ENCODE measurements at regions not wholly inside any gene's neighbourhood (a gene's known extent, or its start where the extent isn't known, plus 50 kb on each side); places are given as distances from the start of the nearest gene placed in this dataset.
"Not testable (repeated sequence)": the region's sequence is repeated elsewhere in the genome, so short reads cannot be mapped to it uniquely, and the experiment has no call there.

DNA sequence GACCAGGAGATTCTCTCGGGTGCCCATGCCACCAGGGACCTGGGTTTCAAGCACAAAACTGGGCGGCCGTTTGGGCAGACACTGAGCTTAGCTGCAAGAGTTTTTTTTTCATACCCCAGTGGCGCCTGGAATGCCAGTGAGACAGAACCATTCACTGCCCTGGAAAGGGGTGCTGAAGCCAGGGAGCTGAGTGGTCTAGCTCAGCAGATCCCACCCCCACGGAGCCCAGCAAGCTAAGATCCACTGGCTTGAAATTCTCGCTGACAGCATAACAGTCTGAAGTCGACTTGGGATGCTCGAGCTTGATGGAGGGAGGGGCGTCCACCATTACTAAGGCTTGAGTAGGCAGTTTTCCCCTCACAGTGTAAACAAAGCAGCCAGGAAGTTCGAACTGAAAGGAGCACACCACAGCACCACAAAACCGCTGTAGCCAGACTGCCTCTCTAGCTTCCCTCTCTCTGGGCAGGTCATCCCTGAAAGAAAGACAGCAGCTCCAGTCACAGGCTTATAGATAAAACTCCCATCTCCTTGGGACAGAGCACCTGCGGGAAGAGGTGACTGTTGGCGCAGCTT is 157.7 kb downstream of the GIPC2 start:
- DNase-seq (ENCODE audit: low spot score), result not testable (repeated sequence)

GRCh38 chr1:78210175-78210574 is 164.4 kb downstream of the GIPC2 start:
- no peak for DNase-seq (ENCODE audit: low spot score)

GRCh38 chr1:78211483-78212092 is 165.8 kb downstream of the GIPC2 start:
- no peak for DNase-seq (ENCODE audit: low spot score)

GRCh38 chr1:78214334-78214733 is 168.6 kb downstream of the GIPC2 start:
- DNase-seq (ENCODE audit: low spot score), result no peak

GRCh38 chr1:78222225-78222959 is 176.6 kb downstream of the GIPC2 start:
- DNase-seq (ENCODE audit: low spot score), result no peak

GRCh38 chr1:78222960-78223358 is 177.2 kb downstream of the GIPC2 start:
- DNase-seq (ENCODE audit: low spot score), result no peak

GRCh38 chr1:78223417-78224215 is 177.8 kb downstream of the GIPC2 start:
- no peak for DNase-seq (ENCODE audit: low spot score)

DNA sequence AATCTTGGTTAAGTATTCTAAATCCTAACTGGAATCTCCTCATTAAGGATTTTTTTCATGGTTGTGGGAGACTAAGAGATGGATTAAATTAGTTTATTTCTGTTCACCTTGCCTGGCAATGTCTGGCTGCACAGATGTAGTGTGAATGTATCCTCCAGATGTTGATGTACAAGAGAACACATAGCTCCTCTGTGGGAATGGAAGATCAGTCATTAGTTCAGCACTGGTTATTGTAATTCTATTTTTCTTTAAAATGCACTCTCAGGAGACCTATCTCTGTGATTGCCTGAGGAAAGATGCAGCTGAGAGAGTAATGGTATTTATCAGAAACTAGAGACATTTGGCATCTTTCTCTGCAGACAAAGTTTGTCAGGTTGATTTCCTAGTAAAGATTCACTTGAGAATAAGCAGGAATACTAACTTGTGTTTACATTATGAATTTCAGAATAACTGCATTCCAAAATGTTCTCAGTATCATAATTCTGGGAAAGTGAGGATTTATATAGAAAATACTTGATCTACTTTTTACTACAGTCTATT is 178.6 kb downstream of the GIPC2 start:
- no peak for DNase-seq (ENCODE audit: low spot score)

- DNase-seq (ENCODE audit: low spot score), result no peak
Measured at GRCh38 chr1:78224861-78225552, 179.2 kb downstream of the GIPC2 start.

GRCh38 chr1:78226784-78227183 is 181.0 kb downstream of the GIPC2 start:
- no peak for DNase-seq (ENCODE audit: low spot score)

- DNase-seq (ENCODE audit: low spot score), result no peak
Measured at GRCh38 chr1:78227705-78228635, 182.2 kb downstream of the GIPC2 start.

- no peak for DNase-seq (ENCODE audit: low spot score)
Measured at GRCh38 chr1:78229344-78229743, 183.6 kb downstream of the GIPC2 start.

DNA sequence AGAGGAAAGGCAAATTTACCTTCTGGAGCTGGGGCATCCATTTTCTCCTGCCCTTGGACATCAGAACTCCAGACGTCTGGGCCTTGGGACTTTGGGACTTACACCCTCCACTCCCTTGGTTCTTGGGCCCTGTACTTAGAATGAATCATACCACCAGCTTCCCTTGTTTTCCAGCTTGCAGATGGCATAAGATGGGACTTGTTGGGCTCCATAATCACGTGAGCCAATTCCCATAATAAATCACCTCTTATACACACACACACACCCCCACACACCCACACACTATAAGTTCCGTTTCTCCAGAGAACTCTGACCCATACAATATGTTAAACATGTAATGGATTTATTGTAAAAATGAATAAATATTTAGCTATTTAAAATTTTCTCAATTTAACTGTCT is 185.7 kb downstream of the GIPC2 start:
- no peak for DNase-seq (ENCODE audit: low spot score)

DNA sequence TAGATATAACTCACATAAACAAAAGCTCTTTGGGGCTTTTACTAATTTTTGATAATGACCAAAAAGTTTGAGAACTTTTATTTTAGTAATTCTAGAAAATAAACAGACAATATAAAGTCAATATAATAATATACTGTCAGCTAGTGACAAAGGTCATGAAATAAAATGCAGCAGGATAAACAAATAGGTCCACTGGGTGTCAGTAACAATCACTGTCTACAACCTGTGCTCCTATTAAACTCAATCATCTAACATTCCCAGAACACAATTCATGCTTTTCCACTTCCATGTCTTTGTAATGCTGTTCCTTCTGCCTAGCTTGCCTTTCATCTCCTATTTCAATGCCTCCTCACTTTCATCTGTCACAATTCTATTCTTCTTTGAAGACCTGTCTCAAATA is 186.1 kb downstream of the GIPC2 start:
- DNase-seq (ENCODE audit: low spot score), result peak; percentile 11

DNA sequence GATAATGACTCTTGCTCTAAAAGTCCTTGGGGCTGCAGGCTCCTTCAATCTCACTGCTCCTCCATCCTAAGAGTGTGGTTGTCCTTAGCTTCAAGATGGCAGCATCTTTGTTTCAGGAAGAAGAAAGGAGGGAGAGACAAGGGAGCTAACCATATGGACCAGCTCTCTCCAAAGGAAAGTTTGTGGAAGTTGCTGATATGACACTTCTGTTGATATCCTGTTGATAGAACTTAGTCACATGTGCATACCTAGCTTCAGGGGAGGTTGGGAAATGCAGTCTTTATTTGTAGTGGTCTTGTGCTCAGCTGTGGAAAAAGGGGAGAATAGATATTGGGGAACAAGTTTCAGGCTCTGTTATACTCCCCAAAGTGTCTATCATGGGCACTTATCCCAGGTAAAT is 186.9 kb downstream of the GIPC2 start:
- DNase-seq (ENCODE audit: low spot score), result no peak

DNA sequence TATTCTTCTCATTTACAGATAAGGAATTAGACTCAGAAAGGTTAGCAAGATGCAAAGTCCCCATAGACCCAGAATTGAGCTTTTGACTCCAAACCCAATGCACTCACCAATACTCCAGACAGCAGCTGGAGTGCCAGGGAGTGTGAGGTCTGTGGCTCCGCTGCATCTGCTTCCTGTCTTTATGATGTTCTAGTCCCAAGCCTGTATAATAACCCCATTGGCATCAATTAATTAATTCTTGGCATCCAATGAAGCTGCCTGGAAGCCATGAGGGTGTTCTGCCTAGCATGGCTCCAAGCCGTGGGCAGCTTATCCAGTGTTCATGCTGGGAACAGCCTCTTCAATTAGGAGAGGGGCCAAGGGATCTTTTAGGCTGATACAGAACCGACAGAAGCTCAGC is 188.7 kb downstream of the GIPC2 start:
- no peak for DNase-seq (ENCODE audit: low spot score)

GRCh38 chr1:78236716-78237115 is 190.9 kb downstream of the GIPC2 start:
- DNase-seq (ENCODE audit: low spot score), result no peak

- DNase-seq (ENCODE audit: low spot score), result peak; percentile 92
Measured at GRCh38 chr1:78237364-78237916, 191.7 kb downstream of the GIPC2 start.

GRCh38 chr1:78240191-78240590 is 194.4 kb downstream of the GIPC2 start:
- DNase-seq (ENCODE audit: low spot score), result no peak

DNA sequence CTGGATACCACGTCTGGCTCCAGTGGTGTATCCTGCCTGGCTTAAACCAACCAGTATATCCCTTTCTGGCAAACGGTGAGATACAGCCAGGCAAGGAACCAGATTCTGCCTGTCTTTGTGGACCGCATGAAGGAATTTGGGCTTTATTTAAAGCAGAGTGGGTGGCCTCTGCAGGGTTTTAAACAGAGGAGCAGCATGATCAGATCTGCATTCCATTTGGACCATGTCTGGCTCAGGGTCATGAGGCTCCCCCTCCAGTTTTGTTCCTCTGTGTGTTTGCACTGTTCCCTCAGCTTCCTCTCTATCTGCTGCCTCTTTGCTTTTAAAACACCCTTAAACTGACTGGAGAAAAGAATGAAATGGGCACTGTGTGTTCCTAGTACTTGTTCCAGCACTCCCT is 195.0 kb downstream of the GIPC2 start:
- no peak for DNase-seq (ENCODE audit: low spot score)
